Thoracic aorta (tissue), 2 donors: ENCODE measurements at regions not wholly inside any gene's neighbourhood (a gene's known extent, or its start where the extent isn't known, plus 50 kb on each side); places are given as distances from the start of the nearest gene placed in this dataset.

ENCODE experiments used
- ATAC-seq: fragments of 150-250 bp; one replicate; pipeline ENCODE4 v1.8.0; 2017; ENCODE audit warnings: low read depth; ENCODE audit not compliant: insufficient number of reproducible peaks, low FRiP score
- DNase-seq: peaks from one replicate; pipeline ENCODE4 v3.0.0-alpha.2; 2020; ENCODE audit warnings: low spot score
- H3K27ac ChIP-seq, 2 donors: fragments of 200-600 bp; sonication (generic); 1 replicate in 1 of 2; 2 replicates in 1 of 2; pipeline ENCODE4 v1.5.1; 2016; ENCODE audit warnings: mild to moderate bottlenecking in 2 of 2, moderate library complexity in 2 of 2
- H3K27me3 ChIP-seq: fragments of 200-600 bp; sonication (generic); replicated peaks from 2 replicates; pipeline ENCODE4 v1.6.0; 2016; ENCODE audit warnings: mild to moderate bottlenecking; ENCODE audit not compliant: insufficient read depth
- H3K36me3 ChIP-seq: fragments of 200-600 bp; sonication (generic); one replicate; pipeline ENCODE4 v1.5.1; 2016
- H3K4me1 ChIP-seq, 2 donors: fragments of 200-600 bp; sonication (generic); 1 replicate in 1 of 2; 2 replicates in 1 of 2; pipeline versions ENCODE4 v1.5.1 to v1.6.0; 2016; ENCODE audit warnings: low read depth in 2 of 2, mild to moderate bottlenecking in 1 of 2; ENCODE audit not compliant: control insufficient read depth in 1 of 2
- H3K4me3 ChIP-seq: fragments of 200-600 bp; sonication (generic); 2 replicates; pipeline ENCODE4 v1.5.1; 2016; ENCODE audit warnings: mild to moderate bottlenecking
- H3K9me3 ChIP-seq: fragments of 200-600 bp; sonication (generic); 2 replicates; pipeline ENCODE4 v1.5.1; 2016
- TF ChIP-seq, protein P1 (sequence below): fragments of 200-600 bp; sonication (generic); IDR thresholded peaks from one replicate; pipeline ENCODE4 v1.5.1; 2019; ENCODE audit warnings: antibody characterized with exemption

DNA sequence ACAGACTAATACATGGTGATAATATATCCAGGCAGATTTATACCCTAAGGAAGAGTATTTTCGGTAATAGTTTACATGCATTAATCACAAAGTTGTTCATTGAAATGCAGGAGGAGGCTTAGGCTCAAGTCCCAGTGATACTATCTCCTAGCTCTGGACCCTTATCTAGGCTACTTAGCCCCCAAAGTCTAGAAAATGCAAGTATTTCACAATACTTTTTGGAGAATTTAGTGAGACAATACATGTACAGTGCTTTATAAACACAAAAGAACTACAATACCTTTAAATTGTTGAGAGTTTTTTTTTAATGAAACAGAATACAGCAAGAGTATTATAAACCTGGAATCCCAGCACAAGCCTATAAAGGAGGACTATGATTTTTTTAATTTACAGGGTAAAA is 473.9 kb downstream of the HS3ST3B1 start:
- Histone ChIP-seq H3K27ac (no peak overlapping the region), H3K36me3 (no peaks in the 10 kb centered on the region), H3K4me3 (no peak overlapping the region), H3K9me3 (no peaks in the 10 kb centered on the region), H3K4me1 (peaks cover 0 to 11% of the 10 kb centered on the region in 2 donors), H3K27me3 (no peaks in the 10 kb centered on the region)
- TF ChIP-seq, protein P1, sequence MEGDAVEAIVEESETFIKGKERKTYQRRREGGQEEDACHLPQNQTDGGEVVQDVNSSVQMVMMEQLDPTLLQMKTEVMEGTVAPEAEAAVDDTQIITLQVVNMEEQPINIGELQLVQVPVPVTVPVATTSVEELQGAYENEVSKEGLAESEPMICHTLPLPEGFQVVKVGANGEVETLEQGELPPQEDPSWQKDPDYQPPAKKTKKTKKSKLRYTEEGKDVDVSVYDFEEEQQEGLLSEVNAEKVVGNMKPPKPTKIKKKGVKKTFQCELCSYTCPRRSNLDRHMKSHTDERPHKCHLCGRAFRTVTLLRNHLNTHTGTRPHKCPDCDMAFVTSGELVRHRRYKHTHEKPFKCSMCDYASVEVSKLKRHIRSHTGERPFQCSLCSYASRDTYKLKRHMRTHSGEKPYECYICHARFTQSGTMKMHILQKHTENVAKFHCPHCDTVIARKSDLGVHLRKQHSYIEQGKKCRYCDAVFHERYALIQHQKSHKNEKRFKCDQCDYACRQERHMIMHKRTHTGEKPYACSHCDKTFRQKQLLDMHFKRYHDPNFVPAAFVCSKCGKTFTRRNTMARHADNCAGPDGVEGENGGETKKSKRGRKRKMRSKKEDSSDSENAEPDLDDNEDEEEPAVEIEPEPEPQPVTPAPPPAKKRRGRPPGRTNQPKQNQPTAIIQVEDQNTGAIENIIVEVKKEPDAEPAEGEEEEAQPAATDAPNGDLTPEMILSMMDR: no peak
- no peak for ATAC-seq
- no peak for DNase-seq

DNA sequence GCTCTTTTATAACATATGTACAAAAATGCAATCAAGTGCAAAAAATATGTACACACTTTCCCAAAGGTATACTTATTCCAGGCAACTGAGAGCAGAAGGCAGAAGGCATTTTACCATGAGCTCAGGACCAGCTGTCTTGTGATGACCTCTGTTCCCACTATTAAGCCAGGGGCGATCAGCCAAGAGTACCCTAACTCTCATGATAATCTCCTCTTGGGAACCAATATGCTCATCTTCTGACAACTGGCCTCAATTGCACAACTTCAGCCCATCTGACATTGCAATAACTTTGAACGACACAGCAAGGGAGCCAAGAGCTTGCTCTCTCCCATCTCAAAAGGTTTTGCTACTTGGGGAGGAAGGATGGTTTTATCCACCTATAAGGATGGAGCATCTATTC is 471.9 kb downstream of the HS3ST3B1 start:
- TF ChIP-seq, protein P1: no peak
- peaks cover 0 to 11% of the 10 kb centered on the region in 2 donors for H3K4me1 ChIP-seq
- DNase-seq (no peak), ATAC-seq (no peak)
- no peak overlapping the region for H3K27ac ChIP-seq
- no peaks in the 10 kb centered on the region for H3K36me3 ChIP-seq
- no peak overlapping the region for H3K4me3 ChIP-seq
- no peaks in the 10 kb centered on the region for H3K27me3 ChIP-seq
- H3K9me3 ChIP-seq: no peaks in the 10 kb centered on the region

GRCh38 chr17:14771543-14771942 is 470.7 kb downstream of the HS3ST3B1 start:
- Histone ChIP-seq H3K36me3 (no peaks in the 10 kb centered on the region), H3K9me3 (no peaks in the 10 kb centered on the region), H3K4me1 (peaks cover 0 to 11% of the 10 kb centered on the region in 2 donors), H3K27ac (no peak overlapping the region), H3K27me3 (no peaks in the 10 kb centered on the region), H3K4me3 (no peak overlapping the region)
- DNase-seq: no peak
- TF ChIP-seq, protein P1: no peak
- ATAC-seq: no peak

- Histone ChIP-seq H3K9me3 (no peaks in the 10 kb centered on the region), H3K27ac (no peak overlapping the region), H3K4me1 (no peaks in the 10 kb centered on the region), H3K27me3 (no peaks in the 10 kb centered on the region), H3K4me3 (no peak overlapping the region), H3K36me3 (no peaks in the 10 kb centered on the region)
- no peak for ATAC-seq
- no peak for DNase-seq
- TF ChIP-seq, protein P1: no peak
These were observed 468.0 kb downstream of the HS3ST3B1 start for GRCh38 chr17:14768923-14769322.

DNA sequence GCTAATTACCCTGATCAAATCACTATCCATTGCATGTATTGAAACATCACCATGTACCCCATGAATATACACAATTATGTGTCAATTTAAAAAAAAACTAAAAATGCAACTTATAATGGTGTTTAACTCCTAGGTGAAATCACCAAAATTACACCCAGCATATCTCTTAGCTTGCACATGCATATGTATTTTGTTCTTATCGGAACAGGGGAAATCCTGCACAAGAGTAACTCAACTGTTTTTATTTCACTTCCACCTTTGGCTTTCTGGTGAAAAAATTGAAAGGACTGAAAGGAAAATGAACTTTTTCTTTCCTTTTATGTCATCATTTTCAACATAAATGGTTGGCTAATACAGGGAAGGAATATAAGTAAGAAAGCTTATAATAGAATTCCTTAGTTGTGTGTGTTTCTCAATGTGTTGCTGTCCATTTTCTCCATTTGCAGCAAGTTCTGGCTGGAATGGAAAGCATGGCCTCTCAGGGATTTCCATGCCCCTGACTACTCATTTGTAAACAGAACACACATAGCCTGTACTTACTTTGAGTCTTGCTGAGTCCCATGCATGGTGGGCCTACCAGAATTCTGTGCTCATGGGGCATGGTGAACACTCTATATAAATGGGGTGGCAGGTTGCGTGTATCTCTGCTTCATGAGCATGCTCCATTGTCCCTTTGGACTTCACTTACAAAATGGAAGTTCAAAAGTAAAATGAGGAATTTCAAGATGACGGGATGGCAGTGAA is 462.0 kb downstream of the HS3ST3B1 start:
- no peaks in the 10 kb centered on the region for H3K36me3 ChIP-seq
- no peaks in the 10 kb centered on the region for H3K4me1 ChIP-seq
- TF ChIP-seq, protein P1: no peak
- no peak overlapping the region for H3K27ac ChIP-seq
- ATAC-seq: no peak
- no peak overlapping the region for H3K4me3 ChIP-seq
- H3K27me3 ChIP-seq: no peaks in the 10 kb centered on the region
- no peaks in the 10 kb centered on the region for H3K9me3 ChIP-seq
- no peak for DNase-seq
